ENCODE measurements at regions not wholly inside any gene's neighbourhood (a gene's known extent, or its start where the extent isn't known, plus 50 kb on each side); places are given as distances from the start of the nearest gene placed in this dataset.

DNA sequence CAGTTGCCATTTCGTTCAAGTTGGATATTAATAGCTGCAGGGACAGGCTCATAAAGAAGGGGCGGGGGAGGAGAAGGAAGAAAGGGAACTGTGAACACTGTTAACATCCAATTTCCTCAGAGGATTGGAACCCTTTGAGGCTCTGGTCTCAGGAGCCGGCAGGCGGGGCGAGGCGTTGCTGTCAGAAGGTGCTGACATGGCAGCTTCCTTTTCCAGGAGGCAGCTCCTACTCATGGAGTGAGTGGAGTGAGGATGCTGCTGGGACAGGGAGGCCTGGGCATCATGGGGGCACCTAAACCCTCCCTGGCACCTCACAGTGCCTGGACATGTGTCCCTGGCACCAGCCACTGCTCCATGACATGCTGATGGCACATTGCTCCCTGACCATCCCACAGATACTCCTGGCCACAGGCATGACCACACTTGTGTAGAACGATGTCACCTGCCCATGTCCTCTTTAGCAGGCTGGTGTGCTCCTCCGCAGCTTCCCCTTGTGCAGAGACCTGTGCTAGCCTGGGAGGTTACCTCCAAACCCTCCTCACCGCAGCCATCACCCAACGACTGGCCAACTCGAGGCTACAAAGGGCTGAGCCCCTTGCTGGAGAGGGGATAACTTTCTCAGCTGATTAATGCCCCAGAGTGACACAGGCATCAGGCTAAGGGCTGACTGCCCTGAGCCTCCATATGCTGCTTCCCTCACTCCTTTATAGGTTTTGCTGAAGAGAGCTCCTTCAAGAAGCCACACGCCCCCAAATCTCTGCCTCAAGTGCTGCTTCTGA is 79.6 kb upstream of the NECTIN1 start:
- no peak overlapping the region for H3K27ac ChIP-seq
- intact Hi-C loops (cut with DNase I): no loop called here
- H3K4me1 ChIP-seq (replicated peaks): no peaks in the 10 kb centered on the region
- no peak for DNase-seq (ENCODE audit: low spot score)
- WGBS: 66% methylated on average over 11 of the region's 12 CpGs
- no peaks in the 10 kb centered on the region for H3K9me3 ChIP-seq
- H3K36me3 ChIP-seq: no peaks in the 10 kb centered on the region
- H3K4me3 ChIP-seq: no peak overlapping the region
- no peaks in the 10 kb centered on the region for H3K27me3 ChIP-seq (replicated peaks; ENCODE audit: insufficient read depth)
- TF ChIP-seq, protein P1, sequence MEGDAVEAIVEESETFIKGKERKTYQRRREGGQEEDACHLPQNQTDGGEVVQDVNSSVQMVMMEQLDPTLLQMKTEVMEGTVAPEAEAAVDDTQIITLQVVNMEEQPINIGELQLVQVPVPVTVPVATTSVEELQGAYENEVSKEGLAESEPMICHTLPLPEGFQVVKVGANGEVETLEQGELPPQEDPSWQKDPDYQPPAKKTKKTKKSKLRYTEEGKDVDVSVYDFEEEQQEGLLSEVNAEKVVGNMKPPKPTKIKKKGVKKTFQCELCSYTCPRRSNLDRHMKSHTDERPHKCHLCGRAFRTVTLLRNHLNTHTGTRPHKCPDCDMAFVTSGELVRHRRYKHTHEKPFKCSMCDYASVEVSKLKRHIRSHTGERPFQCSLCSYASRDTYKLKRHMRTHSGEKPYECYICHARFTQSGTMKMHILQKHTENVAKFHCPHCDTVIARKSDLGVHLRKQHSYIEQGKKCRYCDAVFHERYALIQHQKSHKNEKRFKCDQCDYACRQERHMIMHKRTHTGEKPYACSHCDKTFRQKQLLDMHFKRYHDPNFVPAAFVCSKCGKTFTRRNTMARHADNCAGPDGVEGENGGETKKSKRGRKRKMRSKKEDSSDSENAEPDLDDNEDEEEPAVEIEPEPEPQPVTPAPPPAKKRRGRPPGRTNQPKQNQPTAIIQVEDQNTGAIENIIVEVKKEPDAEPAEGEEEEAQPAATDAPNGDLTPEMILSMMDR (IDR thresholded peaks at IDR 0.05): no peak
- TF ChIP-seq POLR2A (IDR thresholded peaks at IDR 0.05) (no peak), POLR2AphosphoS5 (IDR thresholded peaks at IDR 0.05) (no peak)

DNA sequence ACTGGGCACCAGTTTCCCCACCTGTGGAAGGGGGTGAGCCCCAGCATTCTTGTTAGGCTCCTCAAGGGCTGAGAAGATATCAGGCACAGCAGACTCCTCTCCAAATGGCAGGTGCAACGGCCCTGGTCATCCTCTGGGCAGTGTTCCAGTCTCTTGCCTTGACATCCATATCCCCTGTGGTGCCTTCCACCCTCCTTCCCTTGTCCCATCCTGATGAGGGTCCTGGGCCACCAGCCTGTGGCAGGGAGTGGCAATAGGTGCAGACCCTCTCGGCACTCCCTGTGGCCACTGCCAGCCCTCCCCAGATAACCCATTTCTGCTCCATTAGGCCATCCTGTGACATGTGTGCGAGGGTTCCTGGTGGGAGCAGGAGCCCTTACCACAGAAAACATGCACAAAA is 78.8 kb upstream of the NECTIN1 start:
- H3K27ac ChIP-seq: no peak overlapping the region
- no peaks in the 10 kb centered on the region for H3K27me3 ChIP-seq (replicated peaks; ENCODE audit: insufficient read depth)
- no peak for TF ChIP-seq POLR2A (IDR thresholded peaks at IDR 0.05)
- TF ChIP-seq, protein P1 (IDR thresholded peaks at IDR 0.05): no peak
- TF ChIP-seq POLR2AphosphoS5 (IDR thresholded peaks at IDR 0.05): no peak
- no peak overlapping the region for H3K4me3 ChIP-seq
- no peaks in the 10 kb centered on the region for H3K4me1 ChIP-seq (replicated peaks)
- no peak for DNase-seq (ENCODE audit: low spot score)
- H3K36me3 ChIP-seq: no peaks in the 10 kb centered on the region
- WGBS: 82% methylated on average over 3 of the region's 3 CpGs
- no peaks in the 10 kb centered on the region for H3K9me3 ChIP-seq
- intact Hi-C loops (cut with DNase I): no loop called here

DNA sequence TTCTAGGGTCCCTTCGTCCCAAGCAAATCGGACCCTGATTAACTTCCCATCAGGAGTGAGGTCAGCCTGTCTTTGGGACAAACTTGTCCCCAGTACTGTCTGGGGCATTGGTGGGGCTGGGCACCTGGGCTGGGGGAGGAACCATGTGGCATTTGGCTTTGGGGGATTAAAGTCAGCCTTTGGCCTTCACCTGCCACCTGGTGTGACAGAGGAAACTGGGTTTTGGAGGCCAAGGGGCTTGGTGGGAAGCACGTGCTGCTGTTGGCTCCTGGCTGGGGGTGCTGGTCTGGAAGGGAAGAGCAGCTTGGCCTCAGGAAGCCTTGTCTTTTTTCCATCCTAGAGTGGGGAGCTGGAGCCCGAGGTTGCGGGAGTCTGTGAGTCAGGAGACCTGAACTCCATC is 78.4 kb upstream of the NECTIN1 start:
- Histone ChIP-seq H3K4me3 (no peak overlapping the region), H3K36me3 (no peaks in the 10 kb centered on the region), H3K9me3 (no peaks in the 10 kb centered on the region), H3K27me3 (replicated peaks; ENCODE audit: insufficient read depth) (no peaks in the 10 kb centered on the region), H3K4me1 (replicated peaks) (no peaks in the 10 kb centered on the region), H3K27ac (no peak overlapping the region)
- TF ChIP-seq, protein P1 (IDR thresholded peaks at IDR 0.05): no peak
- TF ChIP-seq POLR2A (IDR thresholded peaks at IDR 0.05) (no peak), POLR2AphosphoS5 (IDR thresholded peaks at IDR 0.05) (no peak)
- intact Hi-C loops (cut with DNase I): no loop called here
- no peak for DNase-seq (ENCODE audit: low spot score)
- whole genome bisulfite sequencing: 87% methylated on average over 5 of the region's 5 CpGs

DNA sequence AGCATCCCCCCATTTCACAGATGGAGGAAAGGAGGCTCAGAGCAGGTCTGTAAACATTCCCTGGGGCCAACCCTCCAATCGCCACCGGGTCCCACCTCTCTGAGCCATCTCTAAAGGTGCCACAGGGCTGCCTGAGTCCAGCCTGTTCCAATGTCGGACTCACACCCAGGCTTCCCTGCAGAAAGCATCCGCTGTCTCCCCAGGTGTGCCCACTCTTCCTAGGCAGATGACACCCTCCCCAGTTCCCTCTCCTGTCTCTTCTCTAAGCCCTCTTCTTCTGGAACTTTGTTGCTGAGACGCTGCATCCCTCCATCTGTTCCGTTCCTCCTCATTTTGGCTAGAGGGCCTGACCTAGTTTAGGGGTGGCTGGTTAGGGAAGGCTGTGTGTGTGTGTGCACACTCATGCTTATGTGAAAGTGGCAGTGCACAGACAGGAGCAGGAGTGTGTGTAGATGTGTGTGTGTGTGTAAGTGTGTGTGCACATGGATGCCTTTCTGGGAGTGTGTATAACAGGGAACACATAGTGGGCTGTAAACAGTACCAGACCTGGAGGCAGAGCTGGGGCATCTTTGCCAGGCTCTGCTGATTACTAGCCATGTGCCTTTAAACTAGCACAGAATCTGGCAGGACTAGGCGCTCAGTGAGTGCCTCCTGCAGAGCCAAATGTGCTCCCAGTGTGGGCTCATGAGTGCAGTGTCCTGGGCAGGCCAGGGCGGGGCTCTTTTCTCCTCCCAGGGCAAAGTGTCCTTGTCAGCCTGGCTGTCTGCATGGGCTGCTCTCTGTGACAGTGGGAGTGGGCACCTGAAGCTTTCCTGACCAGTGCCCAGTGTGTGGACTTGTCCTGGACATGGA is 77.3 kb upstream of the NECTIN1 start:
- Histone ChIP-seq H3K4me1 (replicated peaks) (no peaks in the 10 kb centered on the region), H3K27ac (no peak overlapping the region), H3K27me3 (replicated peaks; ENCODE audit: insufficient read depth) (no peaks in the 10 kb centered on the region), H3K9me3 (no peaks in the 10 kb centered on the region), H3K36me3 (no peaks in the 10 kb centered on the region), H3K4me3 (no peak overlapping the region)
- WGBS: 79% methylated on average over 8 of the region's 8 CpGs
- intact Hi-C loops (cut with DNase I): no loop called here
- no peak for DNase-seq (ENCODE audit: low spot score)
- TF ChIP-seq POLR2AphosphoS5 (IDR thresholded peaks at IDR 0.05): no peak
- no peak for TF ChIP-seq POLR2A (IDR thresholded peaks at IDR 0.05)
- TF ChIP-seq, protein P1 (IDR thresholded peaks at IDR 0.05): no peak

Measured in prostate gland (tissue), 2 donors.